Endothelial cell of umbilical vein (primary cell): ENCODE measurements at regions not wholly inside any gene's neighbourhood (a gene's known extent, or its start where the extent isn't known, plus 50 kb on each side); places are given as distances from the start of the nearest gene placed in this dataset.

Experiments
- BruUV-seq: library from RNA; stranded (reverse); fragments of 400-500 nt; replicated peaks from 2 replicates; lab custom pipeline; 2021; lab: Mats Ljungman, UMichigan
- CTCF ChIA-PET: fragments of 300-600, 350-600 bp; sonication (Branson Sonifier 250); formaldehyde crosslinking; loops from one replicate; lab custom pipeline; 2021; ENCODE audit warnings: antibody characterized with exemption, inconsistent platforms; lab: Charles Lee
- POLR2A ChIA-PET: fragments of 300-600, 350-600 bp; sonication (Branson Sonifier 250); formaldehyde crosslinking; loops from one replicate; lab custom pipeline; 2021; ENCODE audit warnings: antibody characterized with exemption, inconsistent platforms; lab: Charles Lee
- DNase-seq: peaks from one replicate; pipeline ENCODE4 v3.0.0-alpha.2; 2011; ENCODE audit warnings: low read depth, low spot score
- FAIRE-seq: peaks from 2 replicates; lab custom pipeline; 2011; peaks lifted over from hg19 to GRCh38; lab: Jason Lieb, UNC
- H2AFZ ChIP-seq: 2 replicates; pipeline ENCODE4 v1.6.0; 2012; ENCODE audit warnings: low read depth, low read length, control low read depth, inconsistent platforms
- H3K27ac ChIP-seq: 2 replicates; pipeline ENCODE4 v1.5.1; 2011; ENCODE audit warnings: low read depth, mild to moderate bottlenecking, control low read depth, low read length, moderate library complexity; ENCODE audit not compliant: insufficient read depth
- H3K27me3 ChIP-seq, 2 experiments: 2 replicates each; pipeline versions ENCODE4 v1.6.0 to v1.6.1; 2011; ENCODE audit warnings: low read length in 2 of 2, mixed read lengths in 1 of 2; ENCODE audit not compliant: control insufficient read depth in 2 of 2, insufficient read depth in 2 of 2
- H3K36me3 ChIP-seq, 2 experiments: 2 replicates in 1 of 2; 3 replicates in 1 of 2; pipeline ENCODE4 v1.5.1; 2011; ENCODE audit warnings: low read length in 2 of 2, mild to moderate bottlenecking in 1 of 2, moderate library complexity in 1 of 2; ENCODE audit not compliant: control insufficient read depth in 2 of 2, insufficient read depth in 2 of 2; ENCODE audit errors: extremely low read depth in 1 of 2
- H3K4me1 ChIP-seq: 3 replicates; pipeline ENCODE4 v1.5.1; 2011; ENCODE audit warnings: mild to moderate bottlenecking, low read length; ENCODE audit not compliant: control insufficient read depth, insufficient read depth; ENCODE audit errors: extremely low read depth
- H3K4me2 ChIP-seq: 2 replicates; pipeline ENCODE4 v1.6.1; 2011; ENCODE audit warnings: low read length, control low read depth, mixed read lengths; ENCODE audit not compliant: insufficient read depth
- H3K4me3 ChIP-seq, 3 experiments: fragments of 200-600 bp in 1 of 3; sonication (generic), shearing (Covaris generic) in 1 of 3; replicated peaks in 1 of 3; 2 replicates each; pipeline ENCODE4 v1.5.1; 2011 to 2016; ENCODE audit warnings: control low read depth in 3 of 3, low read length in 3 of 3, mild to moderate bottlenecking in 2 of 3, inconsistent platforms in 1 of 3, low read depth in 1 of 3, moderate library complexity in 1 of 3; ENCODE audit not compliant: insufficient read depth in 1 of 3
- H3K79me2 ChIP-seq: 2 replicates; pipeline ENCODE4 v1.6.0; 2012; ENCODE audit warnings: low read length, inconsistent platforms; ENCODE audit not compliant: control insufficient read depth, insufficient read depth
- H3K9ac ChIP-seq: replicated peaks from 2 replicates; pipeline ENCODE3; 2011; ENCODE audit warnings: low read length, control low read depth; ENCODE audit not compliant: insufficient read depth; ENCODE audit errors: extremely low read depth
- H3K9me1 ChIP-seq: replicated peaks from 3 replicates; pipeline ENCODE4 v1.6.0; 2011; ENCODE audit warnings: mild to moderate bottlenecking, low read length; ENCODE audit not compliant: control insufficient read depth, insufficient read depth; ENCODE audit errors: extremely low read depth
- H3K9me3 ChIP-seq: replicated peaks from 2 replicates; pipeline ENCODE4 v1.5.1; 2012; ENCODE audit warnings: low read length, inconsistent platforms; ENCODE audit not compliant: control insufficient read depth, insufficient read depth
- H4K20me1 ChIP-seq: replicated peaks from 2 replicates; pipeline ENCODE3; 2011; ENCODE audit warnings: mild to moderate bottlenecking, low read length; ENCODE audit not compliant: control insufficient read depth, insufficient read depth; ENCODE audit errors: extremely low read depth
- CTCF ChIP-seq, 2 donors: IDR thresholded peaks; 1 replicate in 1 of 2; 2 replicates in 1 of 2; pipeline ENCODE4 v1.5.1; 2011; ENCODE audit warnings: low read length in 2 of 2, mild to moderate bottlenecking in 2 of 2, moderate library complexity in 2 of 2, control low read depth in 1 of 2, inconsistent platforms in 1 of 2, low read depth in 1 of 2; ENCODE audit not compliant: insufficient read depth in 1 of 2; ENCODE audit errors: extremely low read depth in 1 of 2
- EZH2 ChIP-seq: IDR thresholded peaks from 2 replicates; pipeline ENCODE4 v1.6.1; 2012; ENCODE audit warnings: borderline replicate concordance, low read depth, mild to moderate bottlenecking, moderate library complexity, low read length, inconsistent platforms; ENCODE audit not compliant: severe bottlenecking
- FOS ChIP-seq: IDR thresholded peaks from 2 replicates; pipeline ENCODE4 v1.6.1; 2011; ENCODE audit warnings: mild to moderate bottlenecking, low read length, moderate library complexity, borderline replicate concordance; ENCODE audit not compliant: insufficient read depth
- GATA2 ChIP-seq: IDR thresholded peaks from 2 replicates; pipeline ENCODE4 v1.7.0; 2011; ENCODE audit warnings: low read depth, mild to moderate bottlenecking, moderate library complexity, mixed read lengths, low read length; ENCODE audit not compliant: insufficient read length, insufficient read depth
- JUN ChIP-seq: IDR thresholded peaks from 2 replicates; pipeline ENCODE4 v1.6.1; 2011; ENCODE audit warnings: borderline replicate concordance, low read depth; ENCODE audit not compliant: insufficient read length, insufficient read depth
- MAX ChIP-seq: IDR thresholded peaks from 2 replicates; pipeline ENCODE4 v1.6.1; 2011; ENCODE audit not compliant: insufficient read depth, insufficient read length
- MYC ChIP-seq: IDR thresholded peaks from one replicate; pipeline ENCODE4 v1.6.1; 2011; ENCODE audit warnings: mild to moderate bottlenecking, low read depth, low read length
- POLR2A ChIP-seq: IDR thresholded peaks from 2 replicates; pipeline ENCODE4 v1.6.1; 2012; ENCODE audit warnings: low read depth, mild to moderate bottlenecking, control low read depth, low read length
- POLR2AphosphoS5 ChIP-seq: IDR thresholded peaks from 2 replicates; pipeline ENCODE4 v1.6.1; 2012; ENCODE audit warnings: low read depth, mild to moderate bottlenecking, control low read depth, low read length, moderate library complexity; ENCODE audit not compliant: insufficient read depth
- dilution Hi-C: fragments of 300-500 bp; cut with MboI; formaldehyde crosslinking; loops from one replicate; pipeline ENCODE4 v1.15.0; 2019; ENCODE audit warnings: low sequenced_read_pairs; ENCODE audit not compliant: extremely low pct_ligation_motif_present
- intact Hi-C: fragments of 100-400 bp; cut with micrococcal nuclease; formaldehyde crosslinking; loops from one replicate; pipeline ENCODE4 v1.10.0; 2022

GRCh38 chr18:55934821-55935220 lies 346.8 kb upstream of the TCF4 start:
- CTCF ChIA-PET = no interaction called here
- Histone ChIP-seq H3K9me1 (no peaks in the 10 kb centered on the region), H3K4me1 (no peaks in the 10 kb centered on the region), H4K20me1 (no peaks in the 10 kb centered on the region), H3K9me3 (no peaks in the 10 kb centered on the region), H3K4me2 (no peak overlapping the region), H3K79me2 (no peaks in the 10 kb centered on the region), H3K4me3 (no peak overlapping the region), H3K27ac (no peak overlapping the region), H3K27me3 (no peaks in the 10 kb centered on the region), H3K9ac (no peak overlapping the region), H2AFZ (no peak overlapping the region), H3K36me3 (no peaks in the 10 kb centered on the region)
- DNase-seq = no peak
- FAIRE-seq = no peak
- BruUV-seq = no TSS peak
- POLR2A ChIA-PET = no interaction called here
- dilution Hi-C loops (no loop called here), intact Hi-C loops (loop anchor here (5.0 kb wide), 1 partner anchor 42 kb away; no protein-coding TSS in a partner anchor)
- TF ChIP-seq MAX (no peak), JUN (no peak), CTCF (IDR thresholded peaks at IDR 0.05; ENCODE audit: extremely low read depth in 1 of 2, insufficient read depth in 1 of 2, low read depth in 1 of 2, low read length in 2 of 2) (no peak), GATA2 (no peak), POLR2AphosphoS5 (no peak), EZH2 (no peak), MYC (no peak), FOS (no peak), POLR2A (no peak)
